ENCODE measurements at regions not wholly inside any gene's neighbourhood (a gene's known extent, or its start where the extent isn't known, plus 50 kb on each side); places are given as distances from the start of the nearest gene placed in this dataset.

DNA sequence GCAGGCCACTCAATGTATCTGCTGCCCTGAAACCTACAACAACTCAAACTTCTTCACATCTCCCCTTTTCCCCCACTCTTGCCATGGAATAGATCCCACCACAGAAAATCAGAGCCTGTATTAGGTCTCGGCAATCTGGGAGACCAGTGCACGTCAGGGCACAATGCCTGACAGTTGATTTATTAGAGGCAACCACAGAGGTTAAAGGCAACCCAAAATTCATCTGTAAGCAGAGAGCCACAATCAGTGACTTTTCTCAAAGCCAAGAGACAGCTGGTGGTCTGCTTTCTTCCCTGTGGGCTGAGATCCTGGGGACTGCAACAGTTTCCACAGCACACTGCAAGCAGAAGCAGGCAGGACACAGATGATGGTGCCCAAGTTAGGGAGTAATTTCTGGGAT lies 169.0 kb upstream of the NTF3 start:
- TF ChIP-seq, protein P1, sequence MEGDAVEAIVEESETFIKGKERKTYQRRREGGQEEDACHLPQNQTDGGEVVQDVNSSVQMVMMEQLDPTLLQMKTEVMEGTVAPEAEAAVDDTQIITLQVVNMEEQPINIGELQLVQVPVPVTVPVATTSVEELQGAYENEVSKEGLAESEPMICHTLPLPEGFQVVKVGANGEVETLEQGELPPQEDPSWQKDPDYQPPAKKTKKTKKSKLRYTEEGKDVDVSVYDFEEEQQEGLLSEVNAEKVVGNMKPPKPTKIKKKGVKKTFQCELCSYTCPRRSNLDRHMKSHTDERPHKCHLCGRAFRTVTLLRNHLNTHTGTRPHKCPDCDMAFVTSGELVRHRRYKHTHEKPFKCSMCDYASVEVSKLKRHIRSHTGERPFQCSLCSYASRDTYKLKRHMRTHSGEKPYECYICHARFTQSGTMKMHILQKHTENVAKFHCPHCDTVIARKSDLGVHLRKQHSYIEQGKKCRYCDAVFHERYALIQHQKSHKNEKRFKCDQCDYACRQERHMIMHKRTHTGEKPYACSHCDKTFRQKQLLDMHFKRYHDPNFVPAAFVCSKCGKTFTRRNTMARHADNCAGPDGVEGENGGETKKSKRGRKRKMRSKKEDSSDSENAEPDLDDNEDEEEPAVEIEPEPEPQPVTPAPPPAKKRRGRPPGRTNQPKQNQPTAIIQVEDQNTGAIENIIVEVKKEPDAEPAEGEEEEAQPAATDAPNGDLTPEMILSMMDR (IDR thresholded peaks at IDR 0.05) = no peak
- TF ChIP-seq POLR2AphosphoS5 (IDR thresholded peaks at IDR 0.05) = no peak
